PC-9 (cell line): ENCODE measurements at regions not wholly inside any gene's neighbourhood (a gene's known extent, or its start where the extent isn't known, plus 50 kb on each side); places are given as distances from the start of the nearest gene placed in this dataset.

Experiments
- BruUV-seq: library from RNA; stranded (reverse); fragments of 400-500 nt; replicated peaks from 2 replicates; lab custom pipeline; 2021; lab: Mats Ljungman, UMichigan
- CTCF ChIA-PET: fragments of 300-600 bp; sonication (Branson Sonifier 250); formaldehyde crosslinking; loops from one replicate; lab custom pipeline; 2022; ENCODE audit warnings: antibody characterized with exemption; lab: Charles Lee
- POLR2A ChIA-PET: fragments of 300-600 bp; sonication (Branson Sonifier 250); formaldehyde crosslinking; loops from one replicate; lab custom pipeline; 2022; ENCODE audit warnings: antibody characterized with exemption; ENCODE audit not compliant: unreplicated experiment; lab: Charles Lee
- DNase-seq, 2 experiments: peaks; one replicate each; pipeline versions ENCODE4 v3.0.0 to v3.0.0-alpha.2; 2015 to 2022; ENCODE audit warnings: mixed read lengths in 1 of 2
- H2AFZ ChIP-seq: fragments of 200-600 bp; sonication (generic); 2 replicates; pipeline ENCODE4 v1.8.1; 2017; ENCODE audit warnings: antibody characterized with exemption
- H3F3A ChIP-seq: fragments of 200-600 bp; sonication (generic); 2 replicates; pipeline ENCODE4 v1.8.1; 2017; ENCODE audit warnings: antibody characterized with exemption, mild to moderate bottlenecking, low read depth; ENCODE audit not compliant: insufficient read depth
- H3K27ac ChIP-seq: fragments of 200-600 bp; sonication (generic); 2 replicates; pipeline ENCODE4 v1.6.1; 2016; ENCODE audit warnings: mixed run types
- H3K27me3 ChIP-seq: fragments of 200-600 bp; sonication (generic); 2 replicates; pipeline ENCODE4 v1.6.1; 2016; ENCODE audit warnings: low read depth, mixed run types; ENCODE audit not compliant: insufficient read depth
- H3K36me3 ChIP-seq: fragments of 200-600 bp; sonication (generic); 2 replicates; pipeline ENCODE4 v1.6.1; 2016; ENCODE audit warnings: low read depth, mixed run types
- H3K4me1 ChIP-seq: fragments of 200-600 bp; sonication (generic); replicated peaks from 2 replicates; pipeline ENCODE4 v1.6.1; 2016; ENCODE audit warnings: mixed run types; ENCODE audit not compliant: insufficient read depth
- H3K4me2 ChIP-seq: fragments of 200-600 bp; sonication (generic); 2 replicates; pipeline ENCODE4 v1.6.1; 2017; ENCODE audit warnings: mixed run types
- H3K4me3 ChIP-seq: fragments of 200-600 bp; sonication (generic); 2 replicates; pipeline ENCODE4 v1.6.1; 2016; ENCODE audit warnings: mixed run types
- H3K79me2 ChIP-seq: fragments of 200-600 bp; sonication (generic); 2 replicates; pipeline ENCODE4 v1.6.1; 2017; ENCODE audit warnings: low read depth, mixed run types
- H3K9me2 ChIP-seq: fragments of 200-600 bp; sonication (generic); 2 replicates; pipeline ENCODE4 v1.8.1; 2017; ENCODE audit warnings: mild to moderate bottlenecking; ENCODE audit not compliant: insufficient read depth
- H3K9me3 ChIP-seq: fragments of 200-600 bp; sonication (generic); 2 replicates; pipeline ENCODE4 v1.8.1; 2016; ENCODE audit warnings: low read depth; ENCODE audit not compliant: insufficient read depth
- H4K20me1 ChIP-seq: fragments of 200-600 bp; sonication (generic); 2 replicates; pipeline ENCODE4 v1.8.1; 2017; ENCODE audit not compliant: insufficient read depth
- CTCF ChIP-seq: fragments of 200-600 bp; sonication (generic); conservative IDR thresholded peaks from 2 replicates; pipeline ENCODE4 v1.6.1; 2017; ENCODE audit warnings: mixed run types, antibody characterized with exemption, mild to moderate bottlenecking, moderate library complexity
- EZH2 ChIP-seq: fragments of 200-600 bp; sonication (generic); IDR thresholded peaks from 2 replicates; pipeline ENCODE4 v1.8.0; 2017; ENCODE audit warnings: antibody characterized with exemption, low read depth
- intact Hi-C: fragments of 100-400 bp; cut with micrococcal nuclease; formaldehyde crosslinking; loops from one replicate; pipeline ENCODE4 v1.10.0; 2022; ENCODE audit not compliant: unreplicated experiment

- H3K9me3 ChIP-seq, result no peaks in the 10 kb centered on the region
- CTCF ChIA-PET, result no interaction called here
- H3K36me3 ChIP-seq, result no peaks in the 10 kb centered on the region
- no peaks in the 10 kb centered on the region for H3F3A ChIP-seq
- no peaks in the 10 kb centered on the region for H3K27me3 ChIP-seq
- H3K4me2 ChIP-seq, result no peak overlapping the region
- H3K79me2 ChIP-seq, result no peaks in the 10 kb centered on the region
- H3K4me1 ChIP-seq, result no peaks in the 10 kb centered on the region
- H3K27ac ChIP-seq, result no peak overlapping the region
- no peak for DNase-seq
- H3K9me2 ChIP-seq, result no peaks in the 10 kb centered on the region
- intact Hi-C loops, result no loop called here
- H4K20me1 ChIP-seq, result no peaks in the 10 kb centered on the region
- BruUV-seq, result no TSS peak
- TF ChIP-seq CTCF (no peak), EZH2 (no peak)
- POLR2A ChIA-PET, result no interaction called here
- H2AFZ ChIP-seq, result no peak overlapping the region
- no peak overlapping the region for H3K4me3 ChIP-seq
Observed at GRCh38 chr9:7860335-7860709, 60.7 kb upstream of the DMAC1 start.

DNA sequence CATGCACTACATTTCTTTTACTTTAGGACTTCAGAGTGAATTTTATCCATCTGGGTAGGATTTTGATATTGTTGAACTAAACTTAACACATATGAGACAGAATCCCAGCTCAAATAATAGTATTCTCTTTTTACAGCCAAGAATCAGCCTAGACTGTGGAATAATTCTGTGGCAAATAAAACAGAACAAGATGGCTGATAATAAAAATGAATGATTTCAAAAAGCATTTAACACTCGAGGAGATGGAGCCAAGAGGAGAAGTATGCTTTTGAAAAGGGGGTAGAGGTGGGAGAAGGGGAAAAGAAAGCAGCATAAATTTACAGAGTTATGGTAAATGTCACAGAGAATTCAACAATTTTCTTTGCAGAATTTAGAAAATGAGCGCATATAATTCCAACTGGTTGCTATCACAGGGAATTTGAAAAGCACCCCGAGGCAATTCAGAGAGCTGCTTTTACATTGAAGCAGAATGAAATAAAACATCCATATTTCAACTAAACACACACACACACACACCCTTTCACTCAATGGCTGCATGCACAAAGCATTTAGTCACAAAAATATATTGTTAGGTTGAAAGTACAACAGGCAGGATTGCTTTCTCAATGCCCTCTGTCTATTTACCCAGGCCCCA, 60.2 kb upstream of the DMAC1 start:
- CTCF ChIA-PET, result no interaction called here
- intact Hi-C loops, result no loop called here

GRCh38 chr9:7858166-7858565, 58.6 kb upstream of the DMAC1 start:
- Histone ChIP-seq H3K27me3 (no peaks in the 10 kb centered on the region), H3K79me2 (no peaks in the 10 kb centered on the region), H4K20me1 (no peaks in the 10 kb centered on the region), H3K4me3 (no peak overlapping the region), H3K27ac (no peak overlapping the region), H3K9me3 (no peaks in the 10 kb centered on the region), H3K36me3 (no peaks in the 10 kb centered on the region), H3K4me2 (no peak overlapping the region), H3K4me1 (no peaks in the 10 kb centered on the region), H3K9me2 (no peaks in the 10 kb centered on the region), H3F3A (no peaks in the 10 kb centered on the region), H2AFZ (no peak overlapping the region)
- intact Hi-C loops, result no loop called here
- BruUV-seq, result no TSS peak
- ChIA-PET CTCF (no interaction called here), POLR2A (no interaction called here)
- no peak for TF ChIP-seq CTCF
- TF ChIP-seq EZH2, result no peak
- DNase-seq, result no peak

More for the DNA sequence above, 60.2 kb upstream of the DMAC1 start:
- Histone ChIP-seq H3K9me3 (no peaks in the 10 kb centered on the region), H3F3A (no peaks in the 10 kb centered on the region), H3K79me2 (no peaks in the 10 kb centered on the region), H2AFZ (no peak overlapping the region), H4K20me1 (no peaks in the 10 kb centered on the region), H3K4me1 (no peaks in the 10 kb centered on the region), H3K4me3 (no peak overlapping the region), H3K27ac (no peak overlapping the region), H3K27me3 (no peaks in the 10 kb centered on the region), H3K9me2 (no peaks in the 10 kb centered on the region), H3K36me3 (no peaks in the 10 kb centered on the region), H3K4me2 (no peak overlapping the region)
- TF ChIP-seq CTCF (no peak), EZH2 (no peak)
- POLR2A ChIA-PET, result no interaction called here
- BruUV-seq, result no TSS peak
- DNase-seq, result no peak
